ENCODE measurements at regions not wholly inside any gene's neighbourhood (a gene's known extent, or its start where the extent isn't known, plus 50 kb on each side); places are given as distances from the start of the nearest gene placed in this dataset.

GRCh38 chr2:122539311-122539710 is 783.9 kb downstream of the TSN start:
- no peak for DNase-seq (ENCODE audit: low read depth)
- no peak overlapping the region for H3K4me3 ChIP-seq (ENCODE audit: low read depth, low read length)
- TF ChIP-seq MAX (IDR thresholded peaks at IDR 0.05; ENCODE audit: low read depth, low read length), result no peak
- TF ChIP-seq, protein P1, sequence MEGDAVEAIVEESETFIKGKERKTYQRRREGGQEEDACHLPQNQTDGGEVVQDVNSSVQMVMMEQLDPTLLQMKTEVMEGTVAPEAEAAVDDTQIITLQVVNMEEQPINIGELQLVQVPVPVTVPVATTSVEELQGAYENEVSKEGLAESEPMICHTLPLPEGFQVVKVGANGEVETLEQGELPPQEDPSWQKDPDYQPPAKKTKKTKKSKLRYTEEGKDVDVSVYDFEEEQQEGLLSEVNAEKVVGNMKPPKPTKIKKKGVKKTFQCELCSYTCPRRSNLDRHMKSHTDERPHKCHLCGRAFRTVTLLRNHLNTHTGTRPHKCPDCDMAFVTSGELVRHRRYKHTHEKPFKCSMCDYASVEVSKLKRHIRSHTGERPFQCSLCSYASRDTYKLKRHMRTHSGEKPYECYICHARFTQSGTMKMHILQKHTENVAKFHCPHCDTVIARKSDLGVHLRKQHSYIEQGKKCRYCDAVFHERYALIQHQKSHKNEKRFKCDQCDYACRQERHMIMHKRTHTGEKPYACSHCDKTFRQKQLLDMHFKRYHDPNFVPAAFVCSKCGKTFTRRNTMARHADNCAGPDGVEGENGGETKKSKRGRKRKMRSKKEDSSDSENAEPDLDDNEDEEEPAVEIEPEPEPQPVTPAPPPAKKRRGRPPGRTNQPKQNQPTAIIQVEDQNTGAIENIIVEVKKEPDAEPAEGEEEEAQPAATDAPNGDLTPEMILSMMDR (IDR thresholded peaks at IDR 0.05; ENCODE audit: low read depth, low read length), result no peak
- no peak for TF ChIP-seq MYC (IDR thresholded peaks at IDR 0.05; ENCODE audit: low read depth, low read length)
- TF ChIP-seq POLR2A (IDR thresholded peaks at IDR 0.05; ENCODE audit: extremely low read depth, insufficient read length), result no peak

DNA sequence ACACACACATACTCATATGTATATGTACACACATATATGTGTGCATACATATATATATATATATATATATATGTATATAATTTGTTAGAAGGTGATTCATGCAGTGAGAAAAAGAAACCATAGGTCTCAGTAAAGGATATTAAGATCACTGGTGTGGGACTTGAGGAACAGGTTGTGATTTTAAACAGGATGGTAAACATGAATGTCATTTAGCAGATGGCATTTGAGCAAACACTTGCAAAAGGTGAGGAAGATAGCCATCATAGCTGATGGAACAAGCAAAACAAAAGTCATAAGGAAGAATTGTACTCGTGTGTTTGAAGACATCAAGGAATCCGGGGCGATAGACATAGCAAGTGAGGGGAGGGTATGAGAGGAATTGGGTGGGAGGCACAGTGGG is 784.5 kb downstream of the TSN start:
- DNase-seq (ENCODE audit: low read depth), result no peak
- H3K4me3 ChIP-seq (ENCODE audit: low read depth, low read length), result no peak overlapping the region
- TF ChIP-seq MYC (IDR thresholded peaks at IDR 0.05; ENCODE audit: low read depth, low read length) (no peak), POLR2A (IDR thresholded peaks at IDR 0.05; ENCODE audit: extremely low read depth, insufficient read length) (no peak), MAX (IDR thresholded peaks at IDR 0.05; ENCODE audit: low read depth, low read length) (no peak)
- TF ChIP-seq, protein P1 (IDR thresholded peaks at IDR 0.05; ENCODE audit: low read depth, low read length), result no peak

- no peak for TF ChIP-seq MAX (IDR thresholded peaks at IDR 0.05; ENCODE audit: low read depth, low read length)
- no peak for DNase-seq (ENCODE audit: low read depth)
Measured at GRCh38 chr2:122542236-122542635, 786.8 kb downstream of the TSN start.

GRCh38 chr2:122542646-122543045 is 787.2 kb downstream of the TSN start:
- no peak for TF ChIP-seq MYC (IDR thresholded peaks at IDR 0.05; ENCODE audit: low read depth, low read length)
- TF ChIP-seq POLR2A (IDR thresholded peaks at IDR 0.05; ENCODE audit: extremely low read depth, insufficient read length), result no peak
- no peak for TF ChIP-seq MAX (IDR thresholded peaks at IDR 0.05; ENCODE audit: low read depth, low read length)
- TF ChIP-seq, protein P1 (IDR thresholded peaks at IDR 0.05; ENCODE audit: low read depth, low read length), result no peak
- no peak for DNase-seq (ENCODE audit: low read depth)
- H3K4me3 ChIP-seq (ENCODE audit: low read depth, low read length), result no peak overlapping the region

More at GRCh38 chr2:122542236-122542635, 786.8 kb downstream of the TSN start:
- H3K4me3 ChIP-seq (ENCODE audit: low read depth, low read length), result no peak overlapping the region

- TF ChIP-seq MAX (IDR thresholded peaks at IDR 0.05; ENCODE audit: low read depth, low read length) (no peak), MYC (IDR thresholded peaks at IDR 0.05; ENCODE audit: low read depth, low read length) (no peak), POLR2A (IDR thresholded peaks at IDR 0.05; ENCODE audit: extremely low read depth, insufficient read length) (no peak)
- TF ChIP-seq, protein P1 (IDR thresholded peaks at IDR 0.05; ENCODE audit: low read depth, low read length), result no peak
- no peak overlapping the region for H3K4me3 ChIP-seq (ENCODE audit: low read depth, low read length)
- DNase-seq (ENCODE audit: low read depth), result no peak
Measured at GRCh38 chr2:122543815-122544214, 788.4 kb downstream of the TSN start.

GRCh38 chr2:122545821-122546220 is 790.4 kb downstream of the TSN start:
- no peak for DNase-seq (ENCODE audit: low read depth)
- no peak overlapping the region for H3K4me3 ChIP-seq (ENCODE audit: low read depth, low read length)
- TF ChIP-seq, protein P1 (IDR thresholded peaks at IDR 0.05; ENCODE audit: low read depth, low read length), result no peak
- TF ChIP-seq MYC (IDR thresholded peaks at IDR 0.05; ENCODE audit: low read depth, low read length) (no peak), MAX (IDR thresholded peaks at IDR 0.05; ENCODE audit: low read depth, low read length) (no peak), POLR2A (IDR thresholded peaks at IDR 0.05; ENCODE audit: extremely low read depth, insufficient read length) (no peak)
